A673 (cell line): ENCODE measurements at regions not wholly inside any gene's neighbourhood (a gene's known extent, or its start where the extent isn't known, plus 50 kb on each side); places are given as distances from the start of the nearest gene placed in this dataset.
"Not testable (repeated sequence)": the region's sequence is repeated elsewhere in the genome, so short reads cannot be mapped to it uniquely, and the experiment has no call there.

Experiments
- BruUV-seq: library from RNA; stranded (reverse); fragments of 400-500 nt; replicated peaks from 2 replicates; lab custom pipeline; 2021; lab: Mats Ljungman, UMichigan
- CTCF ChIA-PET: fragments of 300-600 bp; sonication (Branson Sonifier 250); formaldehyde crosslinking; loops from one replicate; lab custom pipeline; 2022; ENCODE audit warnings: antibody characterized with exemption; lab: Charles Lee
- POLR2A ChIA-PET: fragments of 300-600 bp; sonication (Branson Sonifier 250); formaldehyde crosslinking; loops from one replicate; lab custom pipeline; 2022; ENCODE audit warnings: antibody characterized with exemption; ENCODE audit not compliant: low non-redundant PET; lab: Charles Lee
- DNase-seq: peaks from one replicate; pipeline ENCODE4 v3.0.0-alpha.2; 2015; ENCODE audit warnings: low spot score
- H3K27ac ChIP-seq: fragments of 200-600 bp; sonication (generic); 2 replicates; pipeline ENCODE4 v1.5.1; 2016; ENCODE audit warnings: mixed run types, low read depth, mild to moderate bottlenecking, mixed read lengths, antibody characterized with exemption, low read length; ENCODE audit not compliant: poor library complexity, severe bottlenecking
- H3K27me3 ChIP-seq: fragments of 200-600 bp; sonication (generic); replicated peaks from 2 replicates; pipeline ENCODE4 v1.6.1; 2017; ENCODE audit warnings: mixed run types, low read depth, mild to moderate bottlenecking, mixed read lengths, antibody characterized with exemption, low read length; ENCODE audit not compliant: insufficient read depth, poor library complexity
- H3K36me3 ChIP-seq: fragments of 200-600 bp; sonication (generic); 2 replicates; pipeline ENCODE4 v1.6.1; 2016; ENCODE audit warnings: mixed run types, mild to moderate bottlenecking, mixed read lengths, antibody characterized with exemption, low read length; ENCODE audit not compliant: insufficient read depth, poor library complexity, severe bottlenecking
- H3K4me1 ChIP-seq: fragments of 200-600 bp; sonication (generic); 2 replicates; pipeline ENCODE4 v1.6.1; 2017; ENCODE audit warnings: mixed run types, mild to moderate bottlenecking, mixed read lengths, antibody characterized with exemption, low read length; ENCODE audit not compliant: insufficient read depth, poor library complexity, severe bottlenecking
- H3K4me3 ChIP-seq: fragments of 200-600 bp; sonication (generic); 2 replicates; pipeline ENCODE4 v1.5.1; 2016; ENCODE audit warnings: low read depth, mixed run types, mild to moderate bottlenecking, mixed read lengths, low read length; ENCODE audit not compliant: poor library complexity, severe bottlenecking
- H3K9me3 ChIP-seq: fragments of 200-600 bp; sonication (generic); 2 replicates; pipeline ENCODE4 v1.6.1; 2016; ENCODE audit warnings: mixed run types, low read depth, mild to moderate bottlenecking, mixed read lengths, antibody characterized with exemption, low read length; ENCODE audit not compliant: poor library complexity, severe bottlenecking
- EZH2 ChIP-seq: fragments of 200-600 bp; sonication (generic); IDR thresholded peaks from 2 replicates; pipeline ENCODE4 v1.6.1; 2017; ENCODE audit warnings: borderline replicate concordance, low read depth, mild to moderate bottlenecking, mixed read lengths, antibody characterized with exemption, low read length; ENCODE audit not compliant: poor library complexity, severe bottlenecking
- intact Hi-C: fragments of 100-400 bp; cut with micrococcal nuclease; formaldehyde crosslinking; loops from one replicate; pipeline ENCODE4 v1.10.0; 2022; ENCODE audit not compliant: unreplicated experiment
- TF ChIP-seq, protein P1 (sequence below): fragments of 300-800, 200-600 bp; sonication (generic); conservative IDR thresholded peaks from 2 replicates; pipeline ENCODE4 v1.5.1; 2017; ENCODE audit warnings: low read depth, mild to moderate bottlenecking, antibody characterized with exemption, low read length, moderate library complexity, mixed read lengths

DNA sequence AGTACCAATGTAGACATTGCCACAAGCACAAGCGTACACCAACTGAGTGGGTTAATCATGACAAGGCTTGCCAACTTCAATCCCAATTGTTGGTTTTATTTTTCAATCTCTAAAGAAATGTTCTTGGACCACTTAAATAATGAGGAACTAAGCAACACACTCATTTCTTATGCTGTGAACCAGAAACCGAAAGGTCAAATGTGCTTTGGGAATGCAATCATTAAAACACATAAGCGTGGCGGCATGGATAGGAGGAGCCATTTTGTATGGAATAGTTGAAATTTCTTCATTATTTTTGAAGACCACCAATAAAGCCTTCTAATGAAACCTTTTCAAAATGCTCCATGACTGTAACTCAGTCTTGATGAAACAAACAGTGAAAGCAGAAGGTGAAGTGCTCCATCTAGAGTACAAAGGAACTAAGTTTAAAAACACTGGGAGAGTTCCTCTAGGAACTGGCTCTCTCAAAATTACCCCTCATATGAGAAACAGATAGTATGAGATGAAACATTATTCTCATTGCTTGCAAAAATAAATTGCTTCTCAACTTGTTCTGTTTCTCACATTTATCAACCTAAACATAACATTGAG lies 113.2 kb upstream of the CHST9 start:
- ChIA-PET POLR2A (no interaction called here), CTCF (no interaction called here)
- Histone ChIP-seq H3K4me3 (no peak overlapping the region), H3K4me1 (no peaks in the 10 kb centered on the region), H3K9me3 (no peaks in the 10 kb centered on the region), H3K27ac (no peak overlapping the region), H3K36me3 (no peaks in the 10 kb centered on the region), H3K27me3 (no peaks in the 10 kb centered on the region)
- peak; percentile 10 for DNase-seq
- no TSS peak for BruUV-seq
- no peak for TF ChIP-seq EZH2
- intact Hi-C loops = no loop called here

DNA sequence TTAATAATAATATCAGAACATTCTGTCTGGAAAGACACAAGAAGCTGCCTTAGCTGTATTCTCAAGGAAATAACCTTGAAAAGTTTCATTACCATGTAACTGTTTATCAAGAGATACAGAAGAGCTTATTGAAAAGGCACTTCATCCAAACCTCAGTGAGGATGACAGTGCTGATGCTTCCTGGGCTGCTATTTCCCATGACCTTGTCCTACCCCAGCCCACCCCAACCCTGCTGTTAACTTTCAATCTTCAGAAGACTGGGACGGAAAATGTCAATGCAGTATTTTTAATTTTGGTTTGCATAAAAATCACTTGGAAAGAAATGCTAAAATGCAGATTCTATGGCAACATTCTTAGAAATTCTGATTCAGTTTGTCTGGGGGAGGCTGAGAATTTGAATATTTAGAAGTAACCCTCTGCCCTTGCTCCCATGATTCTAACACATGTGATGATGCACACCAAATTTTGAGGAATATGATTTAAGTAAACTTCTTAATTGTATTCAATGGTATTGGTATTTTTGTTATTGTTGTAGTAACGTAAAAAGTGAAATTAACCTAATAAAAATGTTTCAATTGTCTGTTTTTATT lies 101.0 kb upstream of the CHST9 start:
- BruUV-seq, intact Hi-C loops, CTCF ChIA-PET, H3K4me3 ChIP-seq, H3K4me1 ChIP-seq, DNase-seq, H3K27me3 ChIP-seq, POLR2A ChIA-PET, H3K27ac ChIP-seq, H3K36me3 ChIP-seq, H3K9me3 ChIP-seq: not testable (repeated sequence)

DNA sequence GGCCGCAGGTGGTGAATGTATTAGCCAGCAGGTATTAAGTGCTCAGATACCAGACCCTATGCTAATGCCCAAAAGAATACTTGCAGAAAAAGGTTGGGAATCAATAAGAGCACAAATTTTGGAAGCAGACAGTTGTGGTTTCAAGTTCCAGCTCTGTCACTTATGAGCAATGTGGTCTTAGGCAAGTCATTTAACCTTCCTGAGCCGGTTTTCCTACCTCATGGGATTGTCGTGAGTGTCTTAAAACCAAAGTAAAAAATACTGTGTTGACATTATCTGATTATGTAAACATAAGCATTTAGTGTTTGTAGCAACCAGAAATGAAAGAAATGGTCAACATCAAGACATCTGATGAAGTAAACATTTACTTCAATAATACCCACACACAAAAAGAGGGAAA lies 93.0 kb upstream of the CHST9 start:
- Histone ChIP-seq H3K9me3 (no peaks in the 10 kb centered on the region), H3K27ac (no peak overlapping the region), H3K4me1 (no peaks in the 10 kb centered on the region), H3K4me3 (no peak overlapping the region), H3K27me3 (no peaks in the 10 kb centered on the region), H3K36me3 (no peaks in the 10 kb centered on the region)
- no TSS peak for BruUV-seq
- DNase-seq = no peak
- CTCF ChIA-PET = no interaction called here
- intact Hi-C loops = no loop called here
- no peak for TF ChIP-seq EZH2
- TF ChIP-seq, protein P1, sequence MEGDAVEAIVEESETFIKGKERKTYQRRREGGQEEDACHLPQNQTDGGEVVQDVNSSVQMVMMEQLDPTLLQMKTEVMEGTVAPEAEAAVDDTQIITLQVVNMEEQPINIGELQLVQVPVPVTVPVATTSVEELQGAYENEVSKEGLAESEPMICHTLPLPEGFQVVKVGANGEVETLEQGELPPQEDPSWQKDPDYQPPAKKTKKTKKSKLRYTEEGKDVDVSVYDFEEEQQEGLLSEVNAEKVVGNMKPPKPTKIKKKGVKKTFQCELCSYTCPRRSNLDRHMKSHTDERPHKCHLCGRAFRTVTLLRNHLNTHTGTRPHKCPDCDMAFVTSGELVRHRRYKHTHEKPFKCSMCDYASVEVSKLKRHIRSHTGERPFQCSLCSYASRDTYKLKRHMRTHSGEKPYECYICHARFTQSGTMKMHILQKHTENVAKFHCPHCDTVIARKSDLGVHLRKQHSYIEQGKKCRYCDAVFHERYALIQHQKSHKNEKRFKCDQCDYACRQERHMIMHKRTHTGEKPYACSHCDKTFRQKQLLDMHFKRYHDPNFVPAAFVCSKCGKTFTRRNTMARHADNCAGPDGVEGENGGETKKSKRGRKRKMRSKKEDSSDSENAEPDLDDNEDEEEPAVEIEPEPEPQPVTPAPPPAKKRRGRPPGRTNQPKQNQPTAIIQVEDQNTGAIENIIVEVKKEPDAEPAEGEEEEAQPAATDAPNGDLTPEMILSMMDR = no peak
- POLR2A ChIA-PET = no interaction called here

DNA sequence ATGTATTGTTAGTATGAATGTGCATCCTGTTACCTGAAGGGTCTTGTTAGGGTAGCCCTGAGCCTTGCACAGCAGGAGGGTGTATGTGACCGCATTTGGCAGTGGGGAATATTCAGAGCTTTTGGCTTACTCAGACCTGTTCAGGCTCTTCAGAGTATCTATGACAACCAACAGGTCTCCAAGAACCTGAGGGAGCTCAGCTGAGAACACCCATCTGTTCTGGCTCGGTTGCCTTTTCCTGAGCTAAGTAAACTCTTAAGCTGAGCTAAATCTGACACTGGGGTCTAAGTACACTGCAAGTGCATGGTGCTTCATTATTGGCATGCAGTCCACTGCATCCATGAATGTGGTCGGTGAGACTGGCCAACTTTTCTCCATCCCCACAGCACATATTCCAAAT lies 92.4 kb upstream of the CHST9 start:
- POLR2A ChIA-PET = no interaction called here
- TF ChIP-seq, protein P1 = no peak
- TF ChIP-seq EZH2 = no peak

More for the DNA sequence above, 92.4 kb upstream of the CHST9 start:
- Histone ChIP-seq H3K4me1 (no peaks in the 10 kb centered on the region), H3K27ac (no peak overlapping the region), H3K27me3 (no peaks in the 10 kb centered on the region), H3K4me3 (no peak overlapping the region), H3K36me3 (no peaks in the 10 kb centered on the region), H3K9me3 (no peaks in the 10 kb centered on the region)
- BruUV-seq = no TSS peak
- DNase-seq = no peak
- CTCF ChIA-PET = no interaction called here
- intact Hi-C loops = no loop called here
